H1 (cell line): ENCODE measurements at regions not wholly inside any gene's neighbourhood (a gene's known extent, or its start where the extent isn't known, plus 50 kb on each side); places are given as distances from the start of the nearest gene placed in this dataset.
A peak's percentile ranks its signal among the peaks of the same experiment; 100 is the strongest.

Experiments used
- CTCF ChIA-PET: fragments of 300-600 bp; sonication (Branson Sonifier 250); formaldehyde crosslinking; loops from one replicate; lab custom pipeline; 2021; ENCODE audit not compliant: partially characterized antibody; lab: Charles Lee
- POLR2A ChIA-PET: fragments of 300-600 bp; sonication (Branson Sonifier 250); formaldehyde crosslinking; loops from one replicate; lab custom pipeline; 2021; ENCODE audit warnings: inconsistent platforms; ENCODE audit not compliant: partially characterized antibody; lab: Charles Lee
- DNase-seq, 2 experiments: peaks; one replicate each; pipeline versions ENCODE4 v3.0.0 to v3.0.0-alpha.2; 2010 to 2022; ENCODE audit warnings: low spot score in 2 of 2, low read depth in 1 of 2, mixed read lengths in 1 of 2
- FAIRE-seq: peaks from 2 replicates; lab custom pipeline; 2011; peaks lifted over from hg19 to GRCh38; lab: Jason Lieb, UNC
- H2AFZ ChIP-seq: 2 replicates; pipeline ENCODE4 v1.8.1; 2012; ENCODE audit warnings: low read length, inconsistent platforms
- H2AK5ac ChIP-seq: 2 replicates; pipeline ENCODE4 v1.6.1; 2013; ENCODE audit warnings: low read depth, low read length
- H2BK120ac ChIP-seq: replicated peaks from 2 replicates; pipeline ENCODE3; 2013; ENCODE audit warnings: low read depth, low read length, inconsistent platforms
- H2BK12ac ChIP-seq: 2 replicates; pipeline ENCODE4 v1.6.1; 2013; ENCODE audit warnings: low read depth, low read length
- H2BK15ac ChIP-seq: 2 replicates; pipeline ENCODE4 v1.6.1; 2013; ENCODE audit warnings: low read length
- H2BK20ac ChIP-seq: 2 replicates; pipeline ENCODE4 v1.6.1; 2013; ENCODE audit warnings: low read length
- H2BK5ac ChIP-seq: 2 replicates; pipeline ENCODE4 v1.6.1; 2013; ENCODE audit warnings: low read depth, low read length
- H3K14ac ChIP-seq: 2 replicates; pipeline ENCODE4 v1.6.1; 2013; ENCODE audit warnings: inconsistent platforms; ENCODE audit not compliant: insufficient read length
- H3K18ac ChIP-seq: 2 replicates; pipeline ENCODE4 v1.6.1; 2013; ENCODE audit warnings: low read length; ENCODE audit errors: extremely low read depth
- H3K23ac ChIP-seq: 2 replicates; pipeline ENCODE4 v1.6.1; 2013; ENCODE audit warnings: inconsistent platforms; ENCODE audit not compliant: insufficient read length
- H3K23me2 ChIP-seq: 2 replicates; pipeline ENCODE4 v1.6.1; 2013; ENCODE audit warnings: low read depth, low read length
- H3K27ac ChIP-seq: 2 replicates; pipeline ENCODE4 v1.6.1; 2011; ENCODE audit warnings: low read depth, low read length, inconsistent platforms
- H3K27me3 ChIP-seq, 4 experiments: replicated peaks in 1 of 4; 1 replicate in 1 of 4; 2 replicates in 3 of 4; pipeline versions ENCODE4 v1.6.1 to v1.8.1; 2011 to 2013; ENCODE audit warnings: low read length in 3 of 4, mild to moderate bottlenecking in 3 of 4, inconsistent platforms in 2 of 4, mixed read lengths in 2 of 4, moderate library complexity in 1 of 4; ENCODE audit not compliant: control insufficient read depth in 3 of 4, insufficient read depth in 3 of 4; ENCODE audit errors: extremely low read depth in 1 of 4
- H3K36me3 ChIP-seq, 4 experiments: 2 replicates each; pipeline versions ENCODE4 v1.6.1 to v1.8.1; 2011 to 2013; ENCODE audit warnings: mild to moderate bottlenecking in 4 of 4, low read length in 3 of 4, moderate library complexity in 2 of 4, control low read depth in 1 of 4, inconsistent platforms in 1 of 4; ENCODE audit not compliant: insufficient read depth in 4 of 4, control insufficient read depth in 2 of 4
- H3K4ac ChIP-seq: replicated peaks from 2 replicates; pipeline ENCODE3; 2013; ENCODE audit warnings: low read length, low read depth, mixed read lengths, inconsistent platforms; ENCODE audit not compliant: insufficient read length
- H3K4me1 ChIP-seq, 4 experiments: replicated peaks in 1 of 4; 1 replicate in 1 of 4; 2 replicates in 3 of 4; pipeline versions ENCODE4 v1.6.1 to v1.8.1; 2011 to 2013; ENCODE audit warnings: low read length in 3 of 4, inconsistent platforms in 2 of 4, mixed read lengths in 1 of 4; ENCODE audit not compliant: insufficient read depth in 4 of 4, control insufficient read depth in 3 of 4
- H3K4me2 ChIP-seq, 2 experiments: 2 replicates each; pipeline versions ENCODE4 v1.6.1 to v1.8.1; 2011 to 2013; ENCODE audit warnings: low read depth in 2 of 2, low read length in 2 of 2, control low read depth in 1 of 2, inconsistent platforms in 1 of 2, mild to moderate bottlenecking in 1 of 2; ENCODE audit not compliant: insufficient read depth in 1 of 2
- H3K4me3 ChIP-seq, 4 experiments: fragments of 200-600, 300-600 bp in 1 of 4; sonication (generic), shearing (Covaris generic), sonication (Bioruptor Twin) in 1 of 4; 2 replicates each; pipeline versions ENCODE4 v1.5.1 to v1.8.1; 2011 to 2016; ENCODE audit warnings: low read length in 4 of 4, low read depth in 3 of 4, control low read depth in 2 of 4, inconsistent platforms in 2 of 4, mild to moderate bottlenecking in 2 of 4, mixed read lengths in 1 of 4, moderate library complexity in 1 of 4; ENCODE audit not compliant: insufficient read depth in 2 of 4; ENCODE audit errors: extremely low read depth in 1 of 4
- H3K56ac ChIP-seq: replicated peaks from 2 replicates; pipeline ENCODE3; 2013; ENCODE audit warnings: low read depth, mild to moderate bottlenecking, mixed read lengths, low read length, inconsistent platforms; ENCODE audit not compliant: insufficient read length
- H3K79me1 ChIP-seq: 2 replicates; pipeline ENCODE4 v1.6.1; 2013; ENCODE audit warnings: low read depth, low read length, control low read depth
- H3K79me2 ChIP-seq, 2 experiments: 2 replicates each; pipeline versions ENCODE4 v1.6.1 to v1.8.1; 2012 to 2013; ENCODE audit warnings: low read length in 2 of 2, mild to moderate bottlenecking in 2 of 2, inconsistent platforms in 1 of 2; ENCODE audit not compliant: insufficient read depth in 2 of 2, control insufficient read depth in 1 of 2
- H3K9ac ChIP-seq, 4 experiments: replicated peaks in 1 of 4; 1 replicate in 1 of 4; 2 replicates in 3 of 4; pipeline versions ENCODE4 v1.6.1 to v1.8.1; 2011 to 2013; ENCODE audit warnings: low read depth in 3 of 4, low read length in 3 of 4, control low read depth in 2 of 4, mild to moderate bottlenecking in 2 of 4, moderate library complexity in 2 of 4, inconsistent platforms in 1 of 4; ENCODE audit errors: extremely low read depth in 1 of 4
- H3K9me3 ChIP-seq, 2 experiments: 2 replicates each; pipeline versions ENCODE4 v1.6.1 to v1.8.1; 2012 to 2013; ENCODE audit warnings: mild to moderate bottlenecking in 2 of 2, moderate library complexity in 2 of 2, control low read depth in 1 of 2, inconsistent platforms in 1 of 2, low read depth in 1 of 2, low read length in 1 of 2, mixed read lengths in 1 of 2; ENCODE audit not compliant: insufficient read depth in 2 of 2
- H4K20me1 ChIP-seq, 2 experiments: replicated peaks in 1 of 2; 2 replicates each; pipeline versions ENCODE3 to v1.8.1; 2011 to 2013; ENCODE audit warnings: inconsistent platforms in 2 of 2, low read length in 2 of 2, mild to moderate bottlenecking in 1 of 2; ENCODE audit not compliant: insufficient read depth in 2 of 2, control insufficient read depth in 1 of 2
- H4K5ac ChIP-seq: 2 replicates; pipeline ENCODE4 v1.6.1; 2013; ENCODE audit warnings: low read length, low read depth, mixed read lengths, inconsistent platforms; ENCODE audit not compliant: insufficient read length
- H4K8ac ChIP-seq: 2 replicates; pipeline ENCODE4 v1.8.0; 2013; ENCODE audit warnings: mild to moderate bottlenecking, moderate library complexity, low read length, inconsistent platforms; ENCODE audit not compliant: insufficient read depth; ENCODE audit errors: extremely low read depth
- H4K91ac ChIP-seq: replicated peaks from 2 replicates; pipeline ENCODE3; 2013; ENCODE audit warnings: low read length, mixed read lengths, inconsistent platforms; ENCODE audit not compliant: insufficient read length
- ASH2L ChIP-seq: fragments of 200-600, 300-600 bp; sonication (generic); IDR thresholded peaks from one replicate; pipeline ENCODE4 v1.7.1; 2017; ENCODE audit warnings: low read length
- BACH1 ChIP-seq: IDR thresholded peaks from 2 replicates; pipeline ENCODE4 v1.6.1; 2012; ENCODE audit warnings: low read length, improper control_type of control experiment
- CBX5 ChIP-seq: fragments of 300-800, 300-1000 bp; sonication (generic); IDR thresholded peaks from 2 replicates; pipeline ENCODE4 v1.7.1; 2016; ENCODE audit warnings: antibody characterized with exemption, low read length, low read depth
- CREB1 ChIP-seq: IDR thresholded peaks from 2 replicates; pipeline ENCODE4 v1.6.1; 2012; ENCODE audit warnings: inconsistent platforms
- GABPA ChIP-seq: IDR thresholded peaks from 2 replicates; pipeline ENCODE4 v1.6.1; 2011; ENCODE audit warnings: mild to moderate bottlenecking, low read length, moderate library complexity, borderline replicate concordance; ENCODE audit not compliant: insufficient read depth
- JUND ChIP-seq: IDR thresholded peaks from 2 replicates; pipeline ENCODE4 v1.6.1; 2011; ENCODE audit warnings: mild to moderate bottlenecking, improper control_type of control experiment, low read length
- NRF1 ChIP-seq: IDR thresholded peaks from 2 replicates; pipeline ENCODE4 v1.6.1; 2011; ENCODE audit warnings: mild to moderate bottlenecking, low read depth, low read length, improper control_type of control experiment
- PHF8 ChIP-seq: fragments of 200-600 bp; sonication (generic); conservative IDR thresholded peaks from 2 replicates; pipeline ENCODE4 v1.7.1; 2012; ENCODE audit warnings: low read depth, mild to moderate bottlenecking, inconsistent platforms, low read length, moderate library complexity
- RFX5 ChIP-seq: IDR thresholded peaks from 2 replicates; pipeline ENCODE4 v1.6.1; 2011; ENCODE audit warnings: low read depth, low read length, improper control_type of control experiment, borderline replicate concordance
- RNF2 ChIP-seq: fragments of 200-900, 300-1000 bp; sonication (generic); IDR thresholded peaks from 2 replicates; pipeline ENCODE4 v1.7.1; 2016; ENCODE audit warnings: borderline replicate concordance, low read depth, mild to moderate bottlenecking, antibody characterized with exemption, low read length; ENCODE audit not compliant: poor library complexity, severe bottlenecking; ENCODE audit errors: missing control alignments
- RXRA ChIP-seq: IDR thresholded peaks from 2 replicates; pipeline ENCODE4 v1.6.1; 2011; ENCODE audit warnings: low read depth, mild to moderate bottlenecking, low read length, moderate library complexity; ENCODE audit not compliant: insufficient read depth
- SUZ12 ChIP-seq: fragments of 200-600 bp; sonication (generic); IDR thresholded peaks from 2 replicates; pipeline ENCODE4 v1.6.1; 2012; ENCODE audit warnings: mild to moderate bottlenecking, inconsistent platforms, low read length, moderate library complexity, mixed read lengths
- TBP ChIP-seq: IDR thresholded peaks from 2 replicates; pipeline ENCODE4 v1.6.1; 2011; ENCODE audit warnings: low read depth, low read length, improper control_type of control experiment
- TEAD4 ChIP-seq: IDR thresholded peaks from 2 replicates; pipeline ENCODE4 v1.6.1; 2012; ENCODE audit warnings: low read depth, low read length, inconsistent platforms, mixed read lengths

GRCh38 chr5:119860463-119860862 lies 231.1 kb downstream of the FAM170A start:
- no peak overlapping the region for H3K23ac ChIP-seq
- H4K8ac ChIP-seq = no peak overlapping the region
- no peak overlapping the region for H3K4me2 ChIP-seq
- H3K4ac ChIP-seq = no peak overlapping the region
- no peak overlapping the region for H3K4me3 ChIP-seq
- ChIA-PET CTCF (interaction anchor here (0.6 to 1.3 kb wide), 2 partner anchors 8 to 11 kb away, joined by 3 read pairs; no protein-coding TSS in a partner anchor), POLR2A (no interaction called here)
- no peak overlapping the region for H3K27ac ChIP-seq
- no peaks in the 10 kb centered on the region for H3K79me1 ChIP-seq
- H2BK20ac ChIP-seq = 0 out of 2 replicates have a peak overlapping the region, but pooled peaks have one; percentile 83
- no peak for FAIRE-seq
- no peak overlapping the region for H3K14ac ChIP-seq
- H3K4me1 ChIP-seq = no peaks in the 10 kb centered on the region
- H3K79me2 ChIP-seq = no peaks in the 10 kb centered on the region
- no peak overlapping the region for H3K9ac ChIP-seq
- no peak overlapping the region for H2BK120ac ChIP-seq
- no peaks in the 10 kb centered on the region for H4K20me1 ChIP-seq
- H3K56ac ChIP-seq = no peak overlapping the region
- H3K23me2 ChIP-seq = no peaks in the 10 kb centered on the region; the same call in 1 of the 2 replicates
- peak overlapping the region; percentile 52 for H4K91ac ChIP-seq
- peak overlapping the region; percentile 25; the same call in 1 of the 2 replicates for H2AK5ac ChIP-seq
- H2BK12ac ChIP-seq = peak overlapping the region; percentile 3; the same call in 1 of the 2 replicates
- H3K9me3 ChIP-seq = no peaks in the 10 kb centered on the region
- no peak for DNase-seq
- peak overlapping the region; percentile 83 for H2BK15ac ChIP-seq
- H2AFZ ChIP-seq = peak overlapping the region; percentile 47; the same call in 1 of the 2 replicates
- H3K36me3 ChIP-seq = no peaks in the 10 kb centered on the region
- H3K27me3 ChIP-seq = no peaks in the 10 kb centered on the region
- H4K5ac ChIP-seq = no peak overlapping the region
- no peak overlapping the region for H3K18ac ChIP-seq
- 0 out of 2 replicates have a peak overlapping the region, but pooled peaks have one; percentile 5 for H2BK5ac ChIP-seq
- TF ChIP-seq RFX5 = no peak
- TF ChIP-seq CREB1 = no peak
- no peak for TF ChIP-seq TEAD4
- TF ChIP-seq CBX5 = no peak
- no peak for TF ChIP-seq PHF8
- no peak for TF ChIP-seq SUZ12
- TF ChIP-seq ASH2L = no peak
- no peak for TF ChIP-seq NRF1
- no peak for TF ChIP-seq RNF2
- TF ChIP-seq BACH1 = no peak
- TF ChIP-seq TBP = no peak
- TF ChIP-seq JUND = no peak
- no peak for TF ChIP-seq GABPA
- TF ChIP-seq RXRA = no peak
